ENCODE measurements at regions not wholly inside any gene's neighbourhood (a gene's known extent, or its start where the extent isn't known, plus 50 kb on each side); places are given as distances from the start of the nearest gene placed in this dataset.
A peak's percentile ranks its signal among the peaks of the same experiment; 100 is the strongest.

DNA sequence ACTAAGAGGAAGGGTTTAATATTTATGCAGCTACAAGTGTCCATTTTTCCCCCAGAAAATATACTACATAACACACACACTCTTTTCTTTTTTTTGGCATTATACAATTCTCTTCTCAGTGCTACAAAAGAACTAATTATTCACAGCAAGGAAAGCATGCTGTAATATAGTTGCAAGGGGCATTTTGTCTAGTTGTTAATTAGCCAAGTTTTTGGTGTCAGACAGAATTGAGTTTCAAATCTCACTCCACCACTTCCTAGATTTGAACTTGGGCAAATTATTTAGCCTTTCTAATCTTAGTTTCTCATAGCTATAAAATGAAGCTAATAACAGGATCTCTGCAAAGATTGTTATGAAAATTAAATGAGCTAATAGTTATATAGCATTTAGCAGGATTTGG lies 60.0 kb upstream of the VTCN1 start:
- Histone ChIP-seq H3K4me2 (no peak overlapping the region), H3K9me2 (ENCODE audit: insufficient read depth) (no peaks in the 10 kb centered on the region), H3K36me3 (ENCODE audit: low read depth) (no peaks in the 10 kb centered on the region), H2AFZ (no peak overlapping the region), H3K9me3 (ENCODE audit: insufficient read depth, low read depth) (no peaks in the 10 kb centered on the region; the same call in 1 of the 2 replicates), H3K4me3 (no peak overlapping the region), H4K20me1 (ENCODE audit: insufficient read depth) (no peaks in the 10 kb centered on the region), H3K27me3 (ENCODE audit: insufficient read depth, low read depth) (no peaks in the 10 kb centered on the region), H3F3A (ENCODE audit: insufficient read depth, low read depth) (peaks cover 35% of the 10 kb centered on the region), H3K79me2 (ENCODE audit: low read depth) (no peaks in the 10 kb centered on the region), H3K27ac (no peak overlapping the region), H3K4me1 (replicated peaks; ENCODE audit: insufficient read depth) (peaks cover 55% of the 10 kb centered on the region)
- CTCF ChIA-PET: interaction anchor here (1.0 to 1.6 kb wide), 3 partner anchors 14 to 142 kb away, joined by 3 to 6 read pairs (median 5); no protein-coding TSS in a partner anchor
- TF ChIP-seq, protein P1, sequence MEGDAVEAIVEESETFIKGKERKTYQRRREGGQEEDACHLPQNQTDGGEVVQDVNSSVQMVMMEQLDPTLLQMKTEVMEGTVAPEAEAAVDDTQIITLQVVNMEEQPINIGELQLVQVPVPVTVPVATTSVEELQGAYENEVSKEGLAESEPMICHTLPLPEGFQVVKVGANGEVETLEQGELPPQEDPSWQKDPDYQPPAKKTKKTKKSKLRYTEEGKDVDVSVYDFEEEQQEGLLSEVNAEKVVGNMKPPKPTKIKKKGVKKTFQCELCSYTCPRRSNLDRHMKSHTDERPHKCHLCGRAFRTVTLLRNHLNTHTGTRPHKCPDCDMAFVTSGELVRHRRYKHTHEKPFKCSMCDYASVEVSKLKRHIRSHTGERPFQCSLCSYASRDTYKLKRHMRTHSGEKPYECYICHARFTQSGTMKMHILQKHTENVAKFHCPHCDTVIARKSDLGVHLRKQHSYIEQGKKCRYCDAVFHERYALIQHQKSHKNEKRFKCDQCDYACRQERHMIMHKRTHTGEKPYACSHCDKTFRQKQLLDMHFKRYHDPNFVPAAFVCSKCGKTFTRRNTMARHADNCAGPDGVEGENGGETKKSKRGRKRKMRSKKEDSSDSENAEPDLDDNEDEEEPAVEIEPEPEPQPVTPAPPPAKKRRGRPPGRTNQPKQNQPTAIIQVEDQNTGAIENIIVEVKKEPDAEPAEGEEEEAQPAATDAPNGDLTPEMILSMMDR (conservative IDR thresholded peaks at IDR 0.05): no peak
- TF ChIP-seq EZH2 (IDR thresholded peaks at IDR 0.05; ENCODE audit: low read depth): no peak
- intact Hi-C loops (cut with micrococcal nuclease; ENCODE audit: unreplicated experiment): loop anchor here (1.0 kb wide), 1 partner anchor 59 kb away; no protein-coding TSS in a partner anchor
- POLR2A ChIA-PET (ENCODE audit: unreplicated experiment): interaction anchor here (0.7 kb wide), 1 partner anchor 65 kb away, joined by 5 read pairs; no protein-coding TSS in a partner anchor
- no TSS peak for BruUV-seq (replicated peaks)
- DNase-seq: no peak

DNA sequence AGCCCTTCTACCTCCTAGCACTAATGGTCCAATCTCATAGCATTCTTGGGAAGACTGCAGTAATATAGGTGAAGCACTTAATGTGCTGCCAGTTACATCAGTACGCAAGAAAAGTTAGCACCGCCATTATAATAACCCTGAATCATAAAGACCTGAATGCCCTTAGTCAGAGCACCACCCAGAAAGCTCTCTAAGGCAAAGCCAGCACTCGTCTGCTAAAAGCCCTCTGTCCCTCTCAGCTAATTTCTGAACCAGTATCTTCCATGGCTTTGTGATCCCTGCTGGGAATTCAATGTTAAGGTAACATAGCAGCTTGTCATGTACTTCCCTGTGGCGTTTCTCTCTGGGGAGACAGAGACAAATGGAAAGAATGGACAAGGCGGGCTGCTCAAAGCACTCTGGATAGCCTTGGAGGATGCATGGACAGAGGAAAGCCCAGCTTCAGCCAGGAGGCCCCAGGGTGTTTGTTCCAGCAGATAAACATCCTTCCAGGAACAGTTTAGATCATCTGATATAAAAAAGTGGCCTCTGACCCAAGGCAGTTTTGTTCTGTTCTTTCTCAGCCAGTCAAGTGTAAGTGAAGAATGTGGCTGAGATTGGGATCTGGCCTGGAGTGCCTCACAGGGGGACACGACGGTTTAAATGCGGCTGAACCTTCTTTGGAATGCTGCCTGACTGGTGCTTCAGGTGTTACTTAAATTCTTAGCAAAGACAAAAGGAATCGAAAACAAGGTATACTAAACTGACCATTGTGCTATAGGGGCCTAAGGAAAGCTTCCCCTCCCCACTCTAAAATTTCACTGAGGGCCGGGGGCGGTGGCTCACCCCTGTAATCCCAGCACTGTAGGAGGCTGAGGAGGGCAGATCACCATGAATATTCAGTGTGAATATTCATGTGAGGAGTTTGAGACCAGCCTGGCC lies 58.1 kb upstream of the VTCN1 start:
- intact Hi-C loops (cut with micrococcal nuclease; ENCODE audit: unreplicated experiment): loop anchor here (1.0 to 5.0 kb wide), 5 partner anchors 98 to 206 kb away; partner anchors contain the start of genes MAN1A2 and TTF2
- peak; percentile 92 to 100 for DNase-seq
- BruUV-seq (replicated peaks): no TSS peak
- peak overlapping the region; percentile 74 for H3K27ac ChIP-seq
- peak overlapping the region; percentile 21; the same call in 1 of the 2 replicates for H3K4me3 ChIP-seq
- peak overlapping the region; percentile 34; the same call in 1 of the 2 replicates for H2AFZ ChIP-seq
- CTCF ChIA-PET: interaction anchor here (0.6 to 2.0 kb wide), 2 partner anchors 15 to 159 kb away, joined by 3 to 6 read pairs; no protein-coding TSS in a partner anchor
- no peaks in the 10 kb centered on the region for H3K79me2 ChIP-seq (ENCODE audit: low read depth)
- POLR2A ChIA-PET (ENCODE audit: unreplicated experiment): interaction anchor here (0.6 to 0.8 kb wide), 4 partner anchors 23 to 462 kb away, joined by 3 to 5 read pairs (median 4); no protein-coding TSS in a partner anchor
- H3K4me2 ChIP-seq: peak overlapping the region; percentile 64
- TF ChIP-seq, protein P1 (conservative IDR thresholded peaks at IDR 0.05): no peak
- TF ChIP-seq EZH2 (IDR thresholded peaks at IDR 0.05; ENCODE audit: low read depth): no peak
- peaks cover 55% of the 10 kb centered on the region for H3K4me1 ChIP-seq (replicated peaks; ENCODE audit: insufficient read depth)
- H3K27me3 ChIP-seq (ENCODE audit: insufficient read depth, low read depth): no peaks in the 10 kb centered on the region
- H3K9me3 ChIP-seq (ENCODE audit: insufficient read depth, low read depth): no peaks in the 10 kb centered on the region; the same call in 1 of the 2 replicates
- H3F3A ChIP-seq (ENCODE audit: insufficient read depth, low read depth): peaks cover 35% of the 10 kb centered on the region
- no peaks in the 10 kb centered on the region for H4K20me1 ChIP-seq (ENCODE audit: insufficient read depth)
- H3K9me2 ChIP-seq (ENCODE audit: insufficient read depth): no peaks in the 10 kb centered on the region
- no peaks in the 10 kb centered on the region for H3K36me3 ChIP-seq (ENCODE audit: low read depth)

DNA sequence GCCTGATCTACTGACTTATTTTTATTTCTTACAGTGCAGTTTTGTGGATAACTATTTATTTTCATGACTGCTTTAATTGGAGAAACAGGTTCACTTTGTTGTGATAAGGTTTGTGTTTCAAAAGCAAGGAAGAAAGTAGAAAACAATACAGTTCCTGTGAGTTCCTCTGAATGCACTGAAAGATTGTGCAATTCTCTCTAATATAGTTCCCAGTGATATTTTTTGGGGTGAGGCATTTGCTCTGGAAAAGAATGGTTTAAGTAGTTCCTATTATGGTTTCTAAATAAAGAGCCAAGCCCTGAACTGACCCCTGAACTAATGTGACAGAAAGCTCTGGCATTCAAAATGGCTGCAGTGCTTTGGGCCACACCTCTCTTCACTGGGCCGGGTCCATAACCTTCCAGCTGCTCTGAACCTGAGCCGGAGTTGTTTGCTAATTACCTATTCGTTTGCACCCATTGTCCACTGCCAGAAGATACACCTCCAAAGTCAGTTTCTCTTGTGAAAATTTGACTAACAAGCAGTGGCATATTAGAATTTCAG lies 56.6 kb upstream of the VTCN1 start:
- DNase-seq: peak; percentile 35 to 66
- no peaks in the 10 kb centered on the region for H3K79me2 ChIP-seq (ENCODE audit: low read depth)
- H3K36me3 ChIP-seq (ENCODE audit: low read depth): no peaks in the 10 kb centered on the region
- 0 out of 2 replicates have a peak overlapping the region, but pooled peaks have one; percentile 1 for H3K27ac ChIP-seq
- H3K4me3 ChIP-seq: no peak overlapping the region
- BruUV-seq (replicated peaks): no TSS peak
- no peaks in the 10 kb centered on the region for H3K9me2 ChIP-seq (ENCODE audit: insufficient read depth)
- H3F3A ChIP-seq (ENCODE audit: insufficient read depth, low read depth): peaks cover 35% of the 10 kb centered on the region
- no peak overlapping the region for H2AFZ ChIP-seq
- ChIA-PET CTCF (interaction anchor here (0.8 kb wide), 1 partner anchor 139 kb away, joined by 5 read pairs; no protein-coding TSS in a partner anchor), POLR2A (ENCODE audit: unreplicated experiment) (interaction anchor here (0.7 kb wide), 1 partner anchor 169 kb away, joined by 5 read pairs; no protein-coding TSS in a partner anchor)
- TF ChIP-seq, protein P1 (conservative IDR thresholded peaks at IDR 0.05): no peak
- TF ChIP-seq EZH2 (IDR thresholded peaks at IDR 0.05; ENCODE audit: low read depth): no peak
- H3K4me2 ChIP-seq: peak overlapping the region; percentile 64
- H4K20me1 ChIP-seq (ENCODE audit: insufficient read depth): no peaks in the 10 kb centered on the region
- no peaks in the 10 kb centered on the region for H3K9me3 ChIP-seq (ENCODE audit: insufficient read depth, low read depth)
- no peaks in the 10 kb centered on the region for H3K27me3 ChIP-seq (ENCODE audit: insufficient read depth, low read depth)
- intact Hi-C loops (cut with micrococcal nuclease; ENCODE audit: unreplicated experiment): loop anchor here (5.0 kb wide), 1 partner anchor 205 kb away; the partner anchor contains the start of gene TTF2
- peaks cover 54% of the 10 kb centered on the region for H3K4me1 ChIP-seq (replicated peaks; ENCODE audit: insufficient read depth)
